T follicular helper cell (primary cell): ENCODE measurements at regions not wholly inside any gene's neighbourhood (a gene's known extent, or its start where the extent isn't known, plus 50 kb on each side); places are given as distances from the start of the nearest gene placed in this dataset.

Source experiments
- DNase-seq: peaks from one replicate; pipeline ENCODE4 v3.0.0-alpha.2; 2020; ENCODE audit warnings: low read depth

DNA sequence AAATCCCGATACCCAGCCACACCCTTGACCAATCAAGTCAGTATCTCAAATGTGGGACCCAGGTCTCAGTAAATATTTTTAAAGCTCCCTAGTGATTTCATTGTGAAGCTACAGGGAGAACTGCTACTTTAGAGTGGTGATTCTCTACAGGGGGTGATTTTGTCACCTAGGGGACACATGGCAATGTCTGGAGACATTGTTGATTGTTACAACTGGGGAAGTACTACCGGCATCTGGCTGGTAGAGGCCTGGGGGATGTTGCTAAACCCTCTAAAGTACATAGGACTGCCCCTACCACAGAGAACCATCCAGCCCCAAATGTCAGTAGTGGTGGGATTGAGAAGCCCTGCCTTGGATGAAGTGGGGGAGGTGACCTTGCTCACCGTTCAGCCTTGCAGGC lies 152.9 kb downstream of the RPS24 start:
- DNase-seq, result no peak

DNA sequence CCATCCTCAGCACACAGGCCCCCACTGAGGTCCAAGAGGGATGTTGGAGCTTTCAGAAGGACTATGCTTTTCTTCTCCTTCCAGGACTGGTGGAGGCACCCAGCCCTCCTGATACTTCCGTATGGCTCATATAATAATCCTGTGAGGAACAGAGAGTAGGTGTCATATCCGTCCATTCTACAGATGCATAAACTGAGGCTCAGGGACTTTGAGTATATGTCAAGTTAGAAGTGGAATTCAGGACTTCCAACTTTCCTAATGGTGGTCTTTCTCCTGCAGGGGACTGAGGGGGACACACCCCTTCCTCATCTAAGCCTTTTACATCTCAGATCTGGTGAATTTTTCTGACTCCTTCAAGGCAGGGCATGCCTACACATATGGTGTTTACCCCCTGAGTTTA lies 153.7 kb downstream of the RPS24 start:
- DNase-seq, result no peak

DNA sequence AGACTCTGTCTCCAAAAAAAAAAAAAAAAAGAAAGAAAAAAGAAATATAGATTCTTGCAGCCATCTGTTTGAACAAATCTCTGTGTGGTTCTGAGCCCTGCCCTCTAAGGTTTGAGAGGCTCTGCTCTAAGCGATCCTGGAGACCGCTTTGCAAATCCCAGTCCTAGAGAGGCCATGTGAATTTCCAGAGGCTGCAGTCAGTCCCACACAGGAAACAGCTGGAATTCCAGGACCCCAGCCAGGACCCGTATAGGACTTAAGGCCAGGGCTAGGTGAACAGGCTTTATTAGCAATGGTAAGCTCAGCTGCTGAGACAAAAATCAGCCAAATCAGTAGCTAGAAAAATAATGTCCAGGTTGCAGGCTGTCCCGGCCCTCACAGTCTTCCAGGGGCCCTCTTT lies 154.8 kb downstream of the RPS24 start:
- no peak for DNase-seq

DNA sequence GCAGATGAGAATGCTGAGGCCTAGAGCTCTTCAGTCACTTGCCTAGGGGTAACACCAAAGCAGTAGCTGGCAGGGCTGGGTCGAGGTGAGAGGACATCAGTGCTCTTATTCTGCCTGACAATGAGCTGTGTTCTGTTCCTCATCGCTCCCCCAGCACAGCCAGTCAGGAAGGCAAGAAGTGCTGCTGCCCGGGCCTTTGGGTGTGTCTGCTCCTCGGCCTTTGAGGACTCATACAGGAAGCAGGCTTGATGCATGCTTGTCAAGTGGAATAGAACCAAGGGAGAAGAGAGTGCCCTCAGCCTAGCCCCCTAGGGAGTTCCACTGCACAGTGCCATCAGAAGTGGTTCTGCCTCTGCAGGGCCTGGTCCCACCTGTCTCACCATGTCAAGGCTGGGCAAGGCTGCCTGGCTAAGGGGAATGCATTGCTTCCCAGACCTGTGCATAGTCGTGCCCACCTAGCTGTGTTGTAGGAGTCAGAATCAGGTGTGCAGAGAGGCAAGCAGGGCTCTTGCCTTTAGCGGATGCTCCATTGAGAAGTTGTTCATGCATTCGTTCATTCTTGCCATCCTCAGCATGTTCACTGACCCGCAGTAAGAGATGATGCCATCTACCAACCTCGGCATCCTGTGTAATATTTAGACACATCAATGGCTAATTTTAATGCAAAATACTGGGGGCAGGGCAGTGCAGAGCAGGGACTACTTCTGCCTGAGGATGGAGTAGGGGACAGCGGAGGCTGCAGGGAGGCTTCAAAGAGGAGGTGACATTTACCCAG lies 156.6 kb downstream of the RPS24 start:
- no peak for DNase-seq

DNA sequence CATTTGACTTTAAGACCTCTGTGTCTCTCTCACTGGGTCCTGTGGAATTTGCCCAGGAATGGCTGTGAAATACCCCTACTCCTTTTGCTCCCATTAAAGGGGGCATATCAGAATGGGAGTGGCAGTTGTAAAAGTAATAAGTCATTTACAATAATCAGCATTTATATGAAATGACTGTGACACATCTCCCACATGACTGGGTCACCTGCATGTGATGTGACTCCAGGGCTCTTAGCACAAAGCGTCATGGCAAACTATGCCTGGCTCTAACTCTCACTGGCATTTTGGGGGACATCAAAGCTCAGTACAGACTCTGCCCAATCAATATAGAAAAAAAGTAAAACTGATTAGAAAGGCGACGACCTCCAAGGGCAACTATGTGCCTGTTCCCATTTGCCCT lies 157.6 kb downstream of the RPS24 start:
- no peak for DNase-seq

DNA sequence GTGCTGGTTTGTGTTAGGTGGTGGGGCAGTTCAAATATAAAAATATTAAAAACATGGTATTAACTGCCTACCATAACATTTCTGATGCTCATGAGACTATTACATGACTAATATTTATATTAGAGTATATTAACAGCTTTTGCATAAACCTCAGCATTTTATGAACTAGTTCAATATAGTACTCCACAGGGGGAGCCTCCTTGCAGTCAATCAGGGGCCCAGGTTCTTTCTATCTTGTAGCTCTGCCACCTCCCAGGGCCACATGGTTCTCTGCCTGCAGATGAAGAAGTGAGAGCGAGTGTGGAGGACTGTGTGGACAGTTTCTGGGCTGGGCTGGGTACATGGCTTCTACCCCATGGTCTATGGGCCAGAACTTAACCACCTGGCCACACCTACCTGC lies 159.5 kb downstream of the RPS24 start:
- DNase-seq, result no peak

DNA sequence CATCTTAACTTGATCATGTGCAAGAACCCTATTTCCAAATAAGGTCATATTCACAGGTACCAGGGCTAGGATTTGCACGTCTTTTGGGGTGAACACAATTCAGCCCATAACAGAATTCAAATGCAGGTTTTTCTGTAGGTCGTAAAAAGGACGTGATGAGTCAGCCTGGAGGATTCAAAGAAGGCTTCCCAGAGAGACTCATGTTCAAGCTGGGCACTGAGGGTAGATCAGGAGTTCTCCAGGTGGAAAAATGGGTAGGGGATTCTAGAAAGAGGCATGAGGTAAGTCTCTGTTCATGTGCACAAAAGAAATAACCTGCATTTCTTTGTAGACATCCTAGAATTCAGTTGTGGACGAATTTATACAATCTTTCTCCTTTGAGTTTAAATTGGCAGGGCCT lies 160.4 kb downstream of the RPS24 start:
- DNase-seq, result no peak

DNA sequence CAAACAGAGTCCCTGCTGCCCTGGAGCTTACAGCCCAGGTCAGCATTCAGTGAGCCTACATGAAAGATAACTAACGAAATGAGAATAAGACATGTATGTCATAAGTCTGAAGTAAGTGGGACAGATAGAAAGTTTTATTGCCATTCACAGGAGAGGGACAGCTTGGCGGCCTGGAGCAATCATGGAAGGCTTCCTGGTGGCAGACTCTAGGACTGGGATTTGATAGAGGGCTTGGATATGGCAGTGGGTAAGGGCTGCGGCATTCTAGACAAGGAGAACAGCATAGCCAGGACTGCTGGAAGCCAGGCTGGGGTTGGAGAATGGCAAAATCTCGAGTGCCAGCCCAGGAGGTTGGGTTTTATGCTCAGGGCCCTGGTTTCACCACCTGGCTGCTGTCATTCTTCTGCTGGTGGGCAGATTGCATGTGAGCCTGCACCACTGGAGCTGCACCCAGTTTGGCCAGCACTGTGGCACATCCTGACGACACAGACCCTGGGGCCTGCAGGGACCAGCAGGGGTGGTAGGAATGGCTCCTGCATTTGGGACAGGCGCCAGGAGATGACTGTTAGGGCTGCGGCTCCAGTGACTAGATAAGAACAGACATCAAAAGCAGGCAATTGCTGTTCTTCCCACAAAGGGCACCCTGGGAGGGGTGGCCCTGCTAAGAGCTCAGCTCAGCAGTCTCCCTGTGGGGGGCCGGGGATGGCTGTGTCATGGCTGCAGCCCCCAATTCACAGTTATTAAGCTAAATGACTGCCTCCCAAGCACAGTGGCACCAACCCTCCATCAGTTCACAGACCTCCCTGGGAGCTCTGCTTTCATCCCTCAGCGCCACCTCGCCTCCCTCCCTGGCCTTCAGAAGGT lies 161.1 kb downstream of the RPS24 start:
- no peak for DNase-seq

DNA sequence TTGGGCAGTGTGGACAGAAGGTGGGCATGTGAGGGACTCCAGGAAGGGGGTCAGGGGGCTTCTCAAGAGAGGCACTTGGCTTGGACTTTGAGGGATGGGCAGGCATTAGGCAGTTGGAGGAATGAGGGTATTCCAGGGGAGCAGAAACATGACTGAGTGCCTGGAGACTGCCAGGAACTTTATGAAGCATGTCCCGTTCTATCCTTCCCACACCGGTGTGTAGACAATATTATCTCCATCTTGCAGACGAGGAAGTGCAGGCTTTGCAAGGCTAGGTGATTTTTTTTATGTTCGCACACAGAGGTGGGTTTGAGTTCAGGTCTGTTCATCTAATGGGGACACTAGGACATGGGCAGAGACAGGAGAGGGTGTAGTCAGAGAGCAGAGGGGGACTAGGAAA lies 162.7 kb downstream of the RPS24 start:
- DNase-seq, result no peak

DNA sequence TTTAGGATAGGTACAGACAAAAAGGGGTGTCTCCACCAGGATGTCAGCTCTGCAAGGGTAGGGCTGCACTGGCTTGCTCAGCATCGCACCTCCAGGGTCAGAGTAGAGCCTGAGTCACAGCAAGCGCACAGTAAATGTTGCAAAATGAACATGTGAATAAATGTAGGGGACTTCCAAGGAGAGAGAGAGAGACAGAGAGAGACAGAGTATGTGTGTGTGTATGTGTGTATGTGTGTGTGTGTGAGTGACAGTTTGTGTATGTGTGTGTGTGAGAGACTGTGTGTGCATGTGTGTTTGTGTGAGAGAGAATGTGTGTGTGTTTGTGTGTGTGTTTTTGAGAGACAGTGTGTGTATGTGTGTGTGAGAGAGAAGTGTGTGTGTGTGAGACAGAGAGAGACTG lies 163.3 kb downstream of the RPS24 start:
- DNase-seq, result no peak

DNA sequence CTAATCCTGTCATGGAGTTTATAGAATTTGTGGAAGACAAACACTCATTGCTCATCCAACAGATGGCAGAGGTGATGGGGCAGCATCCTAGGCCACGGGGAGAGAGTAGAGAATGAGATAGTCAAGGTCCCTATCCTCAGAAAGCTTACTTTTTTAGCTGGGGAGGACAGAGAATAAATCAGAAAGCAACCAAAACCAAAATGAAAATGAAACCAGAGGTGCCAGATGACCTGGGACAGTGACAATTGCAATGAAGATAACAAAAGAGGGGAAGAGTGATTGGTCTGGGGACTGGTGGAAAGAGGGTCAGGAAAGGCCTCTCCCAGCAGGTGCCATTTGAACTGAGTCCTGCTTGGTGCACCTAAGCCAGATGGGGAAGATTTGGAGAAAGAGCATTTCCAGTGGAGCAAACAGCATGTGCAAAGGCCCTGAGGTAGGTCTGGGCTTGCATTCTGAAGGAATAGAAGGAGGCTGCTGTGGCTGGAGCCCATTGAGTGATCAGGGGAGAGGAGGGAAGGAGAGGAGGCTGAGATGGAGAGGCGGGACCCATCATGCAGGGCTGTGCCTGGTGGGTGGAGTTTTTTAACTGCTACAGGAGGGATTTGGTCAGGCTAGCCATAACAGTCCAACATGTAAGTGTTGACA lies 164.1 kb downstream of the RPS24 start:
- no peak for DNase-seq

DNA sequence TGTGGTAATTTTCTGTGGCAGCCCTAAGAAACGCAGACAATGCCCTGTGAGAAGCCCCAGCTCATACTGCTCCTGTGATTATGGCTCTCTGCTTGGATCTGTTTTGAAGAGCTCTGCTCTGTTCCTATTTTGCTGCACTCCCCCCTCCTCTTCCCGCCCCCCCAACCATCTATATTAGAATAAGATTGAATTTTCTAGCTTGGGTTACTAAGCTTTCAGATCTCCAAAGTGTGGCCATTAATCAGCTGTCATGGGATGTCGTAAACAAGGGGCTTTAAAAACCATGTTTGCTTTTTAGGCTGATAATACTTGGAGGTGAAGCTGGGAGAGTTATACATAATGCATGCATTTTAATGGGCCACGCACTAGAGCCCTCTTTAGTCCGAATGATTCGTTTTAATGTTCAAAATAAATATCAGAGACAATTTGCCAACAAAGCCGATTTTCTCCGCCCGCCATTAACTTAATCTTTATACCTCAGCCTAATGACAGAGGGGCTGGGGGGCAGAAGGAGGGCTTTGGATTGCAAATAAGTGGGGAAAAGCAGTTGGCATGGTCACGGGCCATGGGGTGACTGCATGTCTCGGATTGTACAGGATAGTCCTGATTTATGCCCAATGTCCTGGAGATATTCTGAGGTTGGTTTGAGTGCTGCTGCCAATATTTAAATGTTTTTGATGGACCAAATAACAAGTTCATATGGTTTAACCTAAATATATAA lies 165.5 kb downstream of the RPS24 start:
- DNase-seq, result no peak

DNA sequence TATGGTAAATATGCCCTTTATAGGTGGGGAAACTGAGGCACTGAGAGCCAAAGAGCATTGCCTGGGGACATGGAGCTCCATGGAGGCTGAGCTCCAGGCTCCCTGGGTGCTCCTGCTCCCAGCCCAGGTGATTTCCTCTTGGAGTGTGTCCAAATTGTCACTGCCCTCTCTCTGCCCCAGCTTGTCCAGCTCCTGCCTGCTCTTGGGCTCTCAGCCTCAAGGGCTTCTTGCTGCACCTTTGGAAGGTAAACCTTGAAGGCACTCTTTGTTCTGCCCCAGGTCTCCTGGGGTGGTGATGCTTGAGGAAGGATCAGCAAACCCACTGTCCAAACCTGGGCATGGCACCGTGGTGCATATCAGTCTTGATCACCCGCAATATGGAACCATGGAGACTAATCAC lies 166.1 kb downstream of the RPS24 start:
- no peak for DNase-seq

DNA sequence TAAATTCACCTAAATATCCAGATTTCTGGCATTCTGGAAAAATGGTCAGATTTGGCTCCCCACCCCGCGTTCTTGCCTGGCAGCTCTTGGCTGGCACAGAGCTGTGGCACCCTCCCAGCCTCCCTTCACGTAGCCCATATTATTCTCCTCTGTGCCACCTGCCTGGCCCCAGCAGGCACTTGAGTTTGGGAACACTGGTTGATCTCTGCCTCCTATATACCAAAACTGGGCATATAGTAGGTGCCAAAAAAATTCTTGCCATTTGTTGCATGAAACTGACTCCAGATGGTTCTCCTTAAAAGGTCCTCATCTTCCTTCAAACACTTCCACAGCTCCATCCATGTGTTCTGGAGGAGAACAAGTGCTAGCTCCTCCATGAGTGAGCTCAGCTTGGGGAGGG lies 167.0 kb downstream of the RPS24 start:
- no peak for DNase-seq

DNA sequence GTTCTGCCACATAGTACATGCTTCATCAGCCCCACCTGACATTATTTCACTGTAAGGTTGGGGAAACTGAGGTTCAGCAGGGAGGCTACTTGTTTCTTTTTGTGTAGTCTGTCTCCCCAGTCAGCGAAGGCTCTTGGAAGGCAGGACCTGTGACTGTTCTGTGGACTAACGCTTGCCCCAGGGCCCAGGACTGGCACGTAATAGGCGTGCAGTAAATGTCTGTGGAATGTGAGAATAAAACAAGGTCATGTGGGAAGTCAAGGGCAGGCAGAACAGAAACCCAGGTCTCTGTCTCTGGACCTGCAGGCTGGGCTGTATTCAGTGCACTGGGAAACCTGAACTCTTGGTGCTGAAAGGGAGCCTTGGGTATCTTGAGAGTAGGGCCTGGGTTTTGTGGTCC lies 168.7 kb downstream of the RPS24 start:
- DNase-seq, result no peak

DNA sequence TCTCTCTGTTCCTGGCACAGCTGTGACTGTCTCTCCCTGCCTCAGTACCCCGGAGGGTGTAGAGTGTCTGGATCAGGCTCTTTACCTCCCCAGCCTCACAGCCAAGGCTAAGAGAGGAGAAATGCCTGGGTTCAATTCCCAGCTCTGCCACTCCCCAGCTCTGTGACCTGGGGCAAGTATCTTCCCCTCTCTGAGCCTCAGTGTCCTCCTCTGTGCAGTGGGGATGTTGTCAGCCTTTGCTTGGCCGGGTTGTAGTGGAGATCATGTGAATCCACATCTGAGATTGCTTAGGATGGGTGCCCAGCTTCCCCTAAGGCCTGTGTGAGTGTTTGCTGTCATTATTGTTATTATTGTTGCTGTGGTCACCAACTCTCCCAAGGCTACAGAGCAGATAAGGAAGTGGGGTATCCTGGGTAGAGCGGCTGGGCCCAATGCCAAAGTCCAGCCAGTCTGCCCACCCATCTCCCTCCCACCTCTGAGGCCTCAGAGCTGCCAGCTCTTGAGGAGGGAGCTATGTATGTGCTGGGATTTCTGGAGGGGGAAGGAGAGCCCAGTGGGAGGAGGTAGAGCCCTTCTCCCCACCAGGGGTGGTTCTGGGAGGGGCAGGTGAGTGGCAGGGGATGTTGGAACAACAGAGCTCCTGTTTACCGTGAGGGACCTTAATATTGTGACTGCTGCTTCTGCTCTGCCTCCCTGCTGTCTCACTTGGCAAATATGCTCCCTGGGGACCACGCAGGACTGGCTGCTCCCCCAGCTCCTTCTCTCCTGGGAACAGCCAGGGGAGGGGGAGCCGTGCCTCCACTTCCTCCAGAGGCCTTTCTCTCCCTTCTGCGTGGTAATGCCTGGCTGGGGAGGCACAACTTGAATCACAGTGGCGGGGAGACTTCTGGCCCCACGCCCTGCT lies 170.5 kb downstream of the RPS24 start:
- DNase-seq, result no peak

DNA sequence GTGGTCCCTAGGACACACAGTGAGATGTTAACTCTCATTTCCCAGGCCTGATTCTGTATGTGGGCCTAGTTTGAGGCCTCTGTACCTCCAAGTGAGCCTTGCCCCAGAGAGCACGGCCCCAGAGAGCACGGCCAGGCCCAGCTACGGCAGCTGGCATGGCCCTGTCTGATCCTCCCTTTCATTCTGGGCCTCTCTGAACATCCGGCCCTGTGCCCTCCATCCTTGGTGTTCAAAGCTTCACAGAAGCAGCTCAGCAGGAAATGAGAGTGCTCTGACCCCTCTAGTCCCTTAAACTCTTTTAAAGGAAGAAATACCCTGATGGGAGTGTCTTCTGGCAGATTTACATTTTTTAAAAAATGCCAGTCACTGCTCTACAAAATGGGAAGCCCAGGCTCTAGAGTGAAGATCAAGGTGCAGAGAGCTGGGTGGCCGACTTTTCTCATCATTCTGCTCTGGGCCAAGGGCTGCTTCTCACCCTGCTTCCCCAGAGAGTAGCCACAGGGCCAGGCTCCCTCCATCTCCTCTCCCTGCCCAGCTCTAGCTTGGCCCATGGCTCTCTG lies 171.9 kb downstream of the RPS24 start:
- no peak for DNase-seq

DNA sequence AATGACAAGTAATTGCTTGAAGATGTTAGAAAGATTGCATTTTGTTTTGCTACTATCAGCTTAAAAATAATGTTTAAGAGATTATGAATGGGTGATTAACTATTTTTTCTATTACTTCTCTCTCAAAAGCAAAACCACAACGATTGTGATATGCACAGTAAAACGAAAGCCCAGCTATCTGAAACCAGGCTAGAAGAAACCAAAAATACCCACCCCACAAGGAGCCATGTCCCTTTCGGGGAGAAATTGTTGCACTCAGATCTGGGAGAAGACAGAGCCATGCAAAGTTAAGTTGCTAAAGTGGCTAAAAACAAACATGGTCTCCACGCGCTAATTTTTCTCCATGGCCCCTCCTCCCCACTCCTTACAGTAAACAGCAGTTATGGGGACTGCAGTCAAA lies 173.6 kb downstream of the RPS24 start:
- DNase-seq, result no peak

DNA sequence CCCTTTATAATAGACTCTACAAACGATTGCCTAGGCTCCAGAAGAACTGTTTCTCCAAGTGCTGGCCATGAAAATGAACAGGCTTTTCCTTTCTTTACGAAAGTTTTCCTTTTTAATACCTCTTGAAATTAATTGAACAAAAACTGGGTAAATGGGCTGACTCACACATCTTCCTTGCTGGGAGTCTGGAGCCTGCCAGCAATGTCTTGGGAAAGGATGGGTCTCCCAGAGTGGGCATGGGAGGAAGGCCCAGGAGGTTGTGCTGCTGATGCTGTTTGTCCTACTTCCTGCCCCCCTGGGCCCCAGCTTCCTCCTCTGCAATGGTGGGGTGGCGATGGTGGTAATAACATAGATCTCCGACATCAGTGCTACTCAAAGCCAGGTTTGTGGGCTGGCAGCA lies 174.1 kb downstream of the RPS24 start:
- DNase-seq, result no peak

DNA sequence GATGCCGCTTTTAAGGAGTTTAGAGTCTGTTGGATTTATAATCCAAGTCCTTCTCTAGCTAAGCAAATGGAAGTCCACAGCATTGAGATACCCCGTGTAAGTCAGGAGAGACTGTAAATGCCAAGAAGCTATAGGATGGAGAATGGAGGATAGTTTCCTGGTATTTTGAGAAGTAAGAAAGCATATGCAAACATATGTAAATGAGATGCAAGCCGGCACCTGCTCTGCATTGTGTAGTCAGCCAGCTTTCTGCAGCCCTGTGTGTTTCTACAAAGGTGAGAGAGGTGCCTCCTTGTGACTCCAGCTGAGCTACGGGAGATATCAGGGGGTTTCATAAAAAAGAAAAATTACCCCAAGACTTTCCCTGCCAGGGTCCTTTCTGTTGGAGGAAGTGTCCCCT lies 176.3 kb downstream of the RPS24 start:
- no peak for DNase-seq

DNA sequence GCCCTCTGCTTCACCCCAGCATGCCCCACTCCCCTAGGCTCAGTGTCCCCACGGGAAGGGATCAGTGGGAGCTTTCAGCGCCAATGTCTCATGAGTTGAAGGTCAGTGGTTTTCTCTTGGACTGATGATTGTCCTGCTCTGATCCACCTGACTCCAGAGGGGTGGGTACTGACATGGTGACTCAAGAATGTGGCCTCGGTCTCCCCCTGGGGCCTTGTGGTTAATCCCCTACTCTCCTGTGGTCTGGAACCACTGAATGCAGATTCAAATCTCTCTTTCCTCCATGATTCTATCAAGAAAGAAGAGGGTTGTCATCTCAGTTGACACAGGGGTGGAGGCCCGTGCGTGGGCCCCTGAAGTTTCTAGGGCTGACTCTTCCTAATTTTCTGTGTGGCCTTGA lies 176.9 kb downstream of the RPS24 start:
- DNase-seq, result no peak
